ENCODE measurements at regions not wholly inside any gene's neighbourhood (a gene's known extent, or its start where the extent isn't known, plus 50 kb on each side); places are given as distances from the start of the nearest gene placed in this dataset.
"Not testable (repeated sequence)": the region's sequence is repeated elsewhere in the genome, so short reads cannot be mapped to it uniquely, and the experiment has no call there.

DNA sequence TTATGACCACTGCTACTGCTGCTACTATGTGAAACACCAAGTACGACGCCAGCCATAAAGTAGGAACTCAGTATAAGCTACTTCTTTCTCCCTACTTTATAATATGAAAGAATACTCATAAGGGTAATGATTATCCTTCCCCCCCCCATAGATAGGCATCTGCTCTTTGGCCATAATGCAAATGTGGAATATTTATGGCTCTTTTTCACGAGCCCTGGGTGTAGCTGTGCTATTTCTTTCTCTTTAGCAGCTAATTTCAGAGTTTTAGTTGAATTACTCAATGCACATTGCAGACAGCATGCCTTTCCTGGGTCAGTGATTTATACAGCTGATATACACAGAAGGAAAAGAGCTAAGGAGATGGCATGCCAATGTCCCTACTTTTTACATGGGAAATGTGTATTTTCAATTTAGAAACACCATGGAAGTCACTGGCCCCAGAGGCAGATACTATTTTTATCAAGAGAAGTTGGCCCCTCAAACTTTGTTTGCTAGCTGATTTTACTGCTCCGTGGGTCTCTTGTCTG, 234.1 kb upstream of the KIAA1217 start:
- ATAC-seq: no peak

DNA sequence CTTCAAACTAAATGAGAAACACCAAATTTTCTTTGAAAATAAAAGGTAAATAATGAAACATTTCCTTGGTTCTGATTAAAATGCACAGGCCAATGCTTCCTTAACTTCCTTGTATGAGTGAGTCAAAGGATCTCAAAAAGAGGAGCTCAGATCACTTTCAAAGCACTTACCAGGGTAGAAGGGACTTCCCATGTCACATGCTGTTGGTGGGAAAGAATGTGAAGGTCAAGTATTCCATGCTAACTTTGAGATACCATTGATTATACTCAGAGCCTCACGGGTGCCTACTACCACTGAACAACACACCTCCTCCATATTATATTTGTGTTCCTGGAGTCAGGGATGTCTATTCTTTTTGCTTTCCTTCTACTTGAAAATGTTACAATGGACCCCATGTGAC, 233.5 kb upstream of the KIAA1217 start:
- no peak for ATAC-seq

DNA sequence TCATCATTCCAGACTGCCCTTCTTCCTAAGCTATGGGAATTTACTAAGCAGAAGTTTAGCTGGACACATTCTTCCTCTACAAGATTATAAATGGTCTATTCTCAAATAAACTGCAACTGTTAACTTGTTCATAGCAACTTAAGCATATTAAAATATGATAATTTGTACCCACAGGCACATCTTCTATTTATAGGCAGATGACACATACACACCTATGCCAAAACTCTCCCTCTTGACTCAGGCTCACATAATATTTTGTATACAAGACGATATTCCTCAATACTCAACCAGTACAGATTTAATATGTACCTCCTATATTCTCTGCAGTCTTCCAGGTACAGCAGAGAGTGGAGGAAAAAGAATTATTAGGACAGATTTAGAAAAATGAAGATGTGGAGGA, 232.7 kb upstream of the KIAA1217 start:
- no peak for ATAC-seq

DNA sequence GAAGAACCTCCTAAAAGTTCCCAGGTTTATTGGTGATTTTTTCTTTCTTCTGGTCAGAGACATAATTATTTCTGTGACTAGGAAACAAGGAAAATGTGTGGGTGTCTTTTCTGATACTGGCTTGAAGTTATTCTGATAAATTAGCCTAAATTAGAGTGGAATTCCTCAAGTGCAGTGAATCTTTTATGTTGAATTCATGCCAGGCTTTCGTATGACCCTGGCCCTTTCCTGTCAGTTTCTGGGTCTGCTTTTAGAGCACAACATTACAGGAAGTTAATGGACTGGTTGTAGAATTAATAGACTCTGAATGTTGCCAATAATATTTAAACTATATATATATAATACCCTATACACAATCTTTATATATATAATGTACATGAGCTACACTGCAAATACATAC, 230.6 kb upstream of the KIAA1217 start:
- ATAC-seq: no peak

DNA sequence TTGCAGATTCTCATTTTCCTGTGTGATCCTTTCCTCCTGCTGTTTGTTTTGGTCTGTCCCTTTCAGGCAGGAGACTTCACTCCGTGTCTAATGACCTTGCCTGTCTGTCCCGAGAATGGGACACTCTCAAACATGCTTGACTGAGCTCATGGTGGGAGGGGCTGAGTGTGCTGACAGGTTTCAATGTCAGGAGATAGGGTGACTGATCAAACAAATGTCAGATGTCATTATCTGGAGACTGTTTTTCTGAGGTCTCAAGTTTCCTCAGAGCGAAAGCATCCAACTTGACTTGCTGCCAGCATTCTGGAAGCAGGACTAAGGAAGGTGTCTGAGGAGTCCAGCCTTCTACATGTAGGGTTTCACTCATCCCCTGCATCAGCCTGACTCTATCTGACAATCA, 228.8 kb upstream of the KIAA1217 start:
- no peak for ATAC-seq

DNA sequence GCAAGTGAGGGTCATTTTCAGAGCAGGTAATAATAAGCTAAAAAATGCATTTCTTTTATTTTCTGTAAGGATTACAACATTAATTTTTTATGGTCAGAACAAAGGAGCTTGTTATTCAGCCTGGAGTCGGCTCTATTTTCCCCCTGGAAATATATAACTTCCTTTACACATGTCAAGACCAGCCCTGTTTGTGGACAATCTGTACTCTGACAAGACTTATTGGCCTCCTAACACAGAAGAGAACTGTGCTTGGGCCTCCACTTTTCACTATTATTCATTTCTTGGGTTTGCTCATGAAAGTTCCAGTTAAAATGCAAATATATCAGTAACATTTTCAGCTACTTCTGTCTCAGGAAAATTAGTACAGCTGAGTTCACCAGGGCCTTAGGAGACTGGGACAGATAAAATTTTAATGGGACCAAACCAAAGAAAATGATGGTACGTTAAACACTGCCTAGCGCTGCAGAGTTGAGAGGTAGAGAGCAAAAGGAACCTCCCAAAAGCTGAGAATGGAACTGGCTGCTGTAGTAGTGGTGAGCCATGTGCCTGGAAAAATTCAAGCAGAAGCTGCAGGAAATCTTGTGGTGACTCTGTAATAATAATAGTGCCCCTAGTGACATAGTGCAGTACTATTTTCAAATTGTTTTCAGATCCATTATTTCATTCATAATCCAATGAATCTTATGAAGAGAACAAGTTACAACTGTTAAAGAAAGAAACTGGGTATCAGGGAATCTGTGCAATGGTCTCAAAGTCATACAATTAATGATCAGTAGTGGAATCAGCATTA, 227.2 kb upstream of the KIAA1217 start:
- ATAC-seq: no peak

DNA sequence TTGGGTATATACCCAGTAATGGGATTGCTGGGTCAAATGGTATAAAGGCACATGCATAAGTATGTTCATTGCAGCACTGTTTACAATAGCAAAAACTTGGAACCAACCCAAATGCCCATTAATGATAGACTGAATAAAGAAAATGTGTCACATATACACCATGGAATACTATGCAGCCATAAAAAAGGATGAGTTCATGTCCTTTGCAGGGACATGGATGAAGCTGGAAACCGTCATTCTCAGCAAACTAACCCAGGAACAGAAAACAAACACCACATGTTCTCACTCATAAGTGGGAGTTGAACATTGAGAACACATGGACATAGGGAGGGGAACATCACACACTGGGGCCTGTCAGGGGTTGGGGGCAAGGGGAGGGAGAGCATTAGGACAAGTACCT, 224.5 kb upstream of the KIAA1217 start:
- not testable (repeated sequence) for ATAC-seq

DNA sequence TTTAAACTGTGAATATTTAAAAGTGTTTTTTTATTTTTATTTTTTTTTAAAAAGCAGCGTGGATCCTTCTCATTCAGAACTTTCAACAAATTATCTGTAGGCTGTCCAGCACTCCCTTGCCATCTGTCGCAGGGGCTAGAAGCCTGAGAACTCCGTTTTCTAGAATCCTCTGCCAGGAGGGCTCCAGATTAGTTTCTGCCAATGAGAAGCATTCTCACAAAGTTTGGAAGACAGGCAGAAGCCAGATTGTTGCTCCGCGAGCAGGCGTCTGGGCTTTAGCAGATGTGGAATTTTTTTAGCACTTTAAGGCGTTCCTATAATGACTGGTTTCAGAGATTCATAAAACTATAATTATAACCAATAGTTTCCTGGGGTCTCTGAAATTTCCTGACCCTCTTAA, 220.9 kb upstream of the KIAA1217 start:
- ATAC-seq: no peak

DNA sequence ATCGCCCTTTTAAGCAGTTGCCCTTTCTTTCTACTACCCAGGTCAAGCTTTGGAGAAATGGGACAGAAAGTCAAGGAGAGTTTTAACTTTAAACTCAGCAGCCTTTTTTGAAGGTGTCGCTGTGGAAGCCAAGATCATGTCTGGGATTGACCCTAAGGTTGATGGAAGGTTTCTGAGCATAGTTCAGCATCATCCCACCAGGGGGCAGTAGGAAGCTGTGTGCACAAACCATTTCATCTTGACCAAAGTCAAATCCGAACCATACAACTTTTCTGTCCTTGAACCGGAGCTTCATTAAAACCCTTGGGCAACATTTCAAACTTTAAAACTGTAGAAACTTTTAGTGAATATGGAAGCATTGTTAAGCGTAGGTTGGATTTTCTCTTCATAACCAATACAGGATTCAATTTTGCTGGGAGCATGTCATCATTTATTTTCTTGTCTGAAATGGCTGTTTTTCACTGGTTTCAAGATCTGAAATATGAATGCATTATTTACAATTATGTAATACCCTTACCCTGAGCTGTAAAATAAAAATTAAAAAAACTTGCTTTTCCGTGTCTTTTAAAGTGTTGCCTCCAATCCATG, 214.4 kb upstream of the KIAA1217 start:
- peak; percentile 84 for ATAC-seq

DNA sequence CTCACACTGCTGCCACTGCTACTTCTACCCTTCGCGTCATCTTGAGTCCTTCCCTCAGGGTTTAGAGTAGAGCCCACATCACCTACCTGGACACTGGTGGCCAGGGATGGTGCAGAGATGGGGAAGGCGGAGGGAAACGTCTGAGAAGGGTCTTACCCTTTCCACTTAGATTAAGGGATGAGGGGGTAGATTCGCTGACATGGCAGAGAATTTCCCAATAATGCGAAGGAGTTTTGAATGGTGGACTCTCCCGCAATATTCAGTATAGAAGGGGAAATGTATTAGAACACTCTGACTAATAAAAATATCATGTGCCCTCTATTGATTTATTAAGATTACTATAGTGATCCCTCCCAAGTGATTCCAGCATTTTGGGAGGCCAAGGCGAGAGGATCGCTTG, 209.5 kb upstream of the KIAA1217 start:
- ATAC-seq: no peak

DNA sequence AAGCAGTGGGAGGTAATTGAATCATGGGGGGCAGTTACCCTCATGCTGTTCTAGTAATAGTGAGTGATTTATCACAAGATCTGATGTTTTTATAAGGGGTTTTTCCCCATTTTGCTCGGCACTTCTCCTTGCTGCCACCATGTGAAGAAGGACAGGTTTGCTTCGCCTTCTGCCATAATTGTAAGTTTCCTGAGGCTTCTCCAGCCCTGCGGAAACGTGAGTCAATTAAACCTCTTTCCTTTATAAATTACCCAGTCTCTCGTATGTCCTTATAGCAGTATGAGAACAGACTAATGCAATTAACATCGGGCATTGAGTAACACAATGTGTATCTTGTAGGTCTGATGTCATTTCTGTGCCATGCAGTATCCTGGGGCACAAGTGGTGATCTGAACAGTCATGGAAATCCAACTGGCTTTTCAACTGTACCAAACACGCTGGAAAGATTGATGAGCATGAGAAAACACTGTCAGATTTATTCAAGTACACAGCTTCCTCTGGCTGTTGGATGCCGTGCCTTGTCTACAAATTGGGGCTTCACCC, 208.6 kb upstream of the KIAA1217 start:
- ATAC-seq: peak; percentile 51

DNA sequence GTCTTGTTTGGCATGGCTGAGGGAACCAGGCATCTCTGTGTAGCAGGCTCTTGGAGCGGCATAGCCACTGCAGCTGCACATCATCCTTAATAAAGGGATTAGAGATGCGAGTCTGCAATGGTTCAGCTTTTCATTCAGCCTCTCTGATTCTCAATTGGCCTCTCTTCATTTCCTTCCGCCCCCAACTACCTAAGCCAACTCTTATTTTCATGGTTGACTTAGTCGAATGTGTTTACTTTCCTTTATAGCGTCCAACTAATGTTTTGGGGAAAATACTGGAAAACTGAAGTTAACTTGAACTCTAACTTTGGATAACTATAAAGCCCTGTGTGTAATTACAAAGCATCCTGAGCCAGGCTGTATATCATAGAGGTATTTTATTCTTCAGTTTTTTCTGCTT, 202.2 kb upstream of the KIAA1217 start:
- ATAC-seq: no peak

DNA sequence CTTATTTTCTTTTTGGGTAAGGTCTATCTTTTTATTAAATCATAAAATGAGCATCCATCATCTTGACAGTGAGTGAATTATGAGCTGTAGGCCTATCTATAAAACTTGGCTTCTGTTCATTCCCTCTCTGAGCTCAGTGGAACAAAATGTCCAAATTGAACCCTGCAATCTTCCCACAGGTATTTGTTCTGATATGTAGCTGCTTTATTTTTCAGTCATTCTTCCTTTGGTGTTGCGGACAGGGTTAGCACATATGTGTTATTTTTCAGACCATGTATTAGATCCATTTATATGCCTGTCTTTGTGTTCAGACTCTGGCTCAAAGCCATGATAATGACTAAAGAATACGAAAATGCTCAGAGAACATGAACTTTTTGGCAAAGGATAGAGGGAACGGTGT, 201.6 kb upstream of the KIAA1217 start:
- no peak for ATAC-seq

DNA sequence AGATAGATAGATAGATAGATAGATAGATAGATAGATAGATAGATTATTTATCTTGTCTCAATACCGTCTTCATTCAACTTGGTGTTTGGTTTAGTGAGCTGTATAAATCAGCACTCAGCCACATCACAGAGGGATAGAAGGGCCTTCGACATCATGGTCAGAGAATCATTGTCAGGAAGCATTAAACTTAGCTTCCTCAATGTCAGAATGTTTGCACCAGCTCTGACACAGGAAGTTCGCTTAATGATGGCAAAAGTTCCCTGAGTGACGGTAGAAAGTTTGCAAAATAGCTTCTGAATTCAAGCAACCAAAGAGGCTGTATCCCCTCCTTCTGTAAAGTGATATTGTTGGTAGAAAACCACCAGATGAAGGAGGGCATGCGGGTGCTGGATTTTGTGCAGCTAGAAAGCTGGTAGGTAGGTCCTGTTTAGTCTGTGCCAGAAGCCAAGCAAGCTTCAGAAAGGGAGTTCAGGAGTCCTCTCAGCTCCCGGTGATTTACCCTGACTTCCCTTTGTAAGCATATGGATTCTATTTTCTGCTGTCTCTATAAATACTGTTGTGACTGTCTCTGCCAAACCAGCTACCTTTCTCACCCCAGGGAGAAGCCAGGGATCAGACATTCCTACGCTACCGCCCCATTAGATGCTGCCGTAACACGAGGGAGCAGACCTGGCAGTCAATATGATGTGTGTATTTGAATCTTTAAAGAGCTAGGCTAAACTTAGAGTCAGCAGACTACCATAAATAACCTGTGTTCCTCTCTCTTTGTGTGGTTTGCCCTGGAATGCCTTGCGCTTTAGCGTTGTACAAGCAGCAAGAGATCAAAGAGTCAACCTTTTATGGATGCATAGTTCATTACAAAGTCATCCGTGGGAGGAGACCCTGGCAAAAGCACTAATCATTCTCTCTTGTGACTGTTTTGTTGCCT, 200.5 kb upstream of the KIAA1217 start:
- peak; percentile 54 for ATAC-seq

DNA sequence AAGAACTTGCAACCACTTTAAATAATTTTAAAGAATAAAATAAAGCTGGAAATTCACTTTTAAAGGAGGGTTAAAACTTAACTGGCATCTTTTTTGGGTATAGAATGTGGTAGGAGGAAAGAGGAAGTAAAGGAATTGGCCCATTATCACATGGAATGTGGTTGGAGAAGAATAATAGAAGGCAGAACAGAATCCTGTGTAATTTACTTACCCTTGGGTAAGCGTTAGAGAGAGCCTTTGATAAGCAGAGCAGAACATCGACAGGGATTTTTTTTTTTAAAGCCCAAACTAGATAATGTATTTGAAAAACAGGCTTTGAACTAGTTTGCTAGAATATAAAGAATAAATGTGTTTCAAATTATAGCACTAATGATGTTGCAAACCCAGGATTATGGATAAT, 199.8 kb upstream of the KIAA1217 start:
- ATAC-seq: no peak

DNA sequence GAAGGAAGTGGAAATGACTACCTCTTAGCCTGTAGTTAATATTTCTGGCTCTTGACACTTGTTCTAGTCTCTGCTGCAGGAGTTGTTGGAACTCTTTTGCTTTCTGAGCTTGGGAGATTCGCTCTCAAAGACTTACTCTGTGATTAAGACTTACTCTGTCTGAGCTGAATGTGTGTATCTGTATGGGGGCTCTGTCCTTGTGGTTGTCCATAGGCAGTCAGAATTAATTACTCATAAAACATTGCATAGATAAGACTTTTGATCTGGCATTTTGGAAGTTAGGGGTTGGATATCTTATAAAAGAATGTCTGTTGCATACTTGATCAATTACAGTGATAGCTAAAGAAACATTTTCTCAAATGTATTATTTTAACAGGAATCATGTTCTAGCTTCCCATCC, 199.2 kb upstream of the KIAA1217 start:
- ATAC-seq: no peak

DNA sequence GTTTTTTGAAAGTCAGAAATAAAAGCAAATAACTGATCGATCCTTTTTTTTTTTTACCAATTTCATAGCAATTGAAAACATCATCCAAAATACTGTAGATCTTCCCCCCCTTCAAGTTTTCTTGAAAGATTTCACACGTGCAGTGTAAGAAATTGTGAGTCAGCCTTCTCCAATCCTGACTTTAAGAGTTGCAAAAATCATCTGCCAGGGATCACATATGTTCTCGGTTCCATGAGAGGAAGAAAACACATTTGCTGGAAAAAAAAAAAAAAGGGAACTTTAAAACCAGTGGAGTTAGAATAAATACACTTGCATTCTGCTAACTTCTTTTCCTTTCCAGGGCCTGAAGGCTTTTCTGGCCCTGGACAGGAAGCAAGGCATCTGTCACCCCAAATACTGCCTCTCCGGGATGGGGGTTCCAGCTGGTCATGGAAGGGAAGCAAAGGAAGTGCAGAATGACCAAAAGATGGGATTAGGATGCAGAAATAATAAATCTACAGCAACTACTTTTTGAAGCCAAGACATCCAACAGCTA, 198.4 kb upstream of the KIAA1217 start:
- no peak for ATAC-seq

DNA sequence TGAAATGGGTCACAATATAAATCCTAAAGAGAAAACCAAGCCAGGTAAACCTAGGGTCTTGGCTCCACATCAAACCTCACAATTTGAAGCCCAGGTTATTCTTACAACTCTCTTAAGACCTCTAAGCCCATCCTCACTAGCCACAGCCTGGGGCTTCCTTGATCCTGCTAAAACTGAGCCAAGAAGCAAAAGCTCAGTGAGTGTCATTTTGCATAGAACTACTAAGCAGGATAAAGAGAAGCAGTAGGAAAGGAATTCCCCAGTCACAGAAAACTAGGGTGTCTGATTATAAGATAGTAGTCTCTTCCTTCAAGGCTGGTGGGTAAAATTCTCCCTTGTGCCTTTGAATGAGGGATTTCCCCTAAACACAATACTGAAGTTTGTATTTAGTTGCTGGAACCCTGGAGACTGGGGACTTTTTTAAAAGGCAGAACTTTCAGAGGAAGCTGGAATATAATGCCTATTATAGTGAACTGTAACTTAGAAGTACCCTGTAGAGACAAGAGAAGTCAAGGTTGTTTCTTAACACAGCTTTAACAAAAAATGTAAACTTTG, 196.6 kb upstream of the KIAA1217 start:
- no peak for ATAC-seq

DNA sequence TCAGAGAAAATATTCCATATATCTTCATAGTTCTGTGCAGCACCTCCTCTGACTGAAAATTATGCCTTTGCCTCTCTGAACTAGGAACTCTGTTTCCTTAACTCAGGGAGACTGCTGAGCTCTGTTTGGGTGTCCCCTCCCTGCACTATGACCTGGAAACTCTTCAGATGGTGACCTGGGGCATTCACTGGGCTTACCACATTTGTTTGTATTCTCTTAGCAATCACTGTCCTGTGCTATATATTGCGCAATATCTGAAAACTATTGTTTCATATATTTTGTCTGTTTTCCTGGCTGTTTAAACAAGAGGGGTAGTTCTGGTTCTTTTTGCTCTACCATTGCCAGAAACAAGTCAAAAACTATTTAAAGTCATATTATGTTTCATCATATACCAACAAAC, 181.8 kb upstream of the KIAA1217 start:
- ATAC-seq: no peak

DNA sequence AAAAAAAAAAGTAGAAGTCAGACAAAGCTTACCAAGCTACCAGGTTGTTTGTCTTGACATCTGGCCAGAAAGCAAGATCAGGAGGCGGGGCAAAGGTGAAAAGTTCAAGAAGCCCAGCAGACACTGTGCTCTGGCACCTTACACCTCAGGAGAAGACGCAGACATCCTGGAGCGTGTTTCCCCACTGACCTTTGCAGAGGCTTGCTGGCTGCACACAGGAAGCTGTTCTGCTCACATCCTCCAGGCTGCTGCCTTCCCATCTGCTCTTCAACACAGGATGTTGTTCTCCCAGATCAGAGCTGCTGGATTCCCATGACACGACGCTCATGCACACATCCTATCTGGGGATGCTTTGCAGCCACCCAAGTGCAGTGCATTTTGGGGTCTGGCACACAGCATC, 174.4 kb upstream of the KIAA1217 start:
- ATAC-seq: peak; percentile 32

DNA sequence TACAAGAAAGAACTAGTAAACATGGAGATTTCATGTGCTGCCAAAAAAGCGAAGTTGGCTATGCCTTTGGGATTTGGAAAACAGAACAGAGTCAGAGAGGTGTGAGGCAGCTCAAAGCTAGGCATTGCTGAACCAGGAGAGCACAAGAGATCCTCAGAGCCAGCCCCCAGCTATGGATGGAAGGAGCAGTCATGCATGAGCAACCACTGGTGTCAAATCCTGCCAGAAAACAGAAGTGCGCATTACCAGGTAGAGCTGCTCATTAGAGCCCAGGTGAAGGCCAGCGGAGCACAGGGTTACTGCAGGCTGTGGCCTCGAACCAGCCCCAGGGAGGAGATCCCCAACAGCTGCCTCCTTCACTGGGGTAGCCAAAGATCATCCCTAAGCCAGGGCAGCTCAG, 173.2 kb upstream of the KIAA1217 start:
- no peak for ATAC-seq

DNA sequence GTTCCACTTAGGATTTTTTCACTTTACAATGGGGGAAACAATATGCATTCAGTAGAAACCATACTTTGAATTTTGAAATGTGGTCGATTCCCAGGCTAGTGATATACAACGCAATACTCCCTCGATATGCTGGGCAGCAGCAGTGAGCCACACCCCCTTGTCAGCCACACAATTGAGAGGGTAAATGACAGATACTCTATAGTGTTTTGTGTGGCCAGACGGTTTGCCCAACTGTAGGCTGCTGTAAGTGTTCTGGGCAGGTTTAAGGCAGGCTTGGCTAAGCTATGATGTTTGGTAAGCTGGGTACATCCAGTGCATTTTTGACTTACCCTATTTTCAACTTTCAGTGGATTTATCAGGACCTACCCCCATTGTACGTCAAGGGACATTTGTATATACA, 169.6 kb upstream of the KIAA1217 start:
- no peak for ATAC-seq
